Embryonic facial prominence (tissue), 1 donor: ENCODE measurements at regions not wholly inside any gene's neighbourhood (a gene's known extent, or its start where the extent isn't known, plus 50 kb on each side); places are given as distances from the start of the nearest gene placed in this dataset.
"Not testable (repeated sequence)": the region's sequence is repeated elsewhere in the genome, so short reads cannot be mapped to it uniquely, and the experiment has no call there.

ENCODE experiments used
- DNase-seq: peaks from one replicate; pipeline ENCODE4 v3.0.0-alpha.2; 2016; ENCODE audit errors: extremely low spot score

DNA sequence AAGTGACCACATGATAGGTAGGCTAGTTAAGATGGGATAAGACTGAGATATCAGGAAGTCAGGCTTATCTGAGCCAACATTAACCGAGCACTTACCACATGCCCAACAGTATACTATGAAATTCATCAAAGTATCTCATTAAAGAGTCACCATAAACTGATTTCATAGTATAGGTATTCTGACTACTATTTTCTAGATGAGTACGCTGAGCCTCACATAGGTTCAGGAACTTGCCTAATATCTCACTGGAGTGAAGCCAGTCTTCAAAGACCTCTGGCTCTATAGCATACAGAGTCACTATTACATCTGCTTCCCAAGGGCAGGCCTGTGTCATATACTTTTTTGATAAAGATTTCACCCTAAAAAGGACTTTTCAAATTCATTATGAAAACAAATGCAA is 115.6 kb upstream of the NGF start:
- DNase-seq: no peak

GRCh38 chr1:115452600-115453329 is 114.7 kb upstream of the NGF start:
- no peak for DNase-seq

- DNase-seq: no peak
Measured at GRCh38 chr1:115450501-115451040, 112.5 kb upstream of the NGF start.

- DNase-seq: no peak
Measured at GRCh38 chr1:115448282-115449044, 110.4 kb upstream of the NGF start.

DNA sequence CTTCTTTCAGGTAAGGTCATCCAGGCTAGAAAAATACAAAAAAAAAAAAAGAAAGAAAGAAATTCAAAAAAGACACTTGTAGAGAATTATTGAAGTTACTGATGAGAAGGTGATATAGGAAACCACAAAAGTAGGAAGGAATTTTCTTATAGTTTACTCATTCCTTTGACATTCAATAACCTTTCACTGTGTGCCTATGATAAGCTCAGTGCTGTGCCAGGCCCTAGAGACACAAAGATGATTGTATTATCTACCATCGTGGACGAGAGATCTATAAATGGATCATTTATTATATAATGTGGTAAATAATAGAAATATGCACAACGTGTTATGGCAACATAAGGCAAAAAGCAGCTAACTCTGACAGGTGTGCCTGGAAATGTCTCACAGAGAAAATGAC is 109.6 kb upstream of the NGF start:
- DNase-seq: no peak

DNA sequence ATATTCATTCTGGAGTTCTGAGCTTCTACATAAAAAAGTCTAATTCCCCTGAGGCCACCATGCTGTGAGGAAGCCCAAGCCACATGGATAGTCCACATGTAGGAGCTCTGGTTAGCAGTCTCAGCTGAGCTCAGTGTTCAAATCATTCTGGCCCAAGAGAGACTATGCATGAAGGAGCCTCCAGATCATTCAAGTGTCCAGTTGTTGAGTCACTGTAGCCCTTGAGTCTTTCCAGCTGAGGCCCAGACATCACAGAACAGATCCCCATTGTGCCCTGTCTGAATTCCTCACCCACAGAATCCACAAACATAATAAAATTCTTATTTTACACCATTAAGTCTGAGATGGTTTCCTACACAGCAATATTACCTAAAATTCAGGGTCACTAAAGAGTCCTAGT is 107.0 kb upstream of the NGF start:
- no peak for DNase-seq

DNA sequence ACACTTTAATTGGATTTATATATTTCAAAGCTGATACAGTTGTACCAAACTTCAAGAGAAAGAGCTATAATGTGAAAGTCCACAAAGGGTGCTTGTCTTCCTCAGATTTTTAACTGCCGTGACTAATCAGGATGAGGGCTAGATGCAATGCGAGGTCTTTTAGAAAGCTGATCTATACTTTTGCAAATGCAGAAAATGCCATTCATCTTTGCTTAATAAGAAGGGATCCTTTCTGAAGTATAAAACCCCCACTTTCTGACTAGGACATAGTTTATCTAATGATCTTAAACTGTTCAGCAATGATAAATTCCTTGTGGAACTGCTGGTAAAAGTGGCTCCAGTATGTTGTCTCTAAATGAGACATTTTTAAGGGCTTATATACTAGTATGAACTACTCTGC is 102.7 kb upstream of the NGF start:
- DNase-seq: no peak

- not testable (repeated sequence) for DNase-seq
Measured at GRCh38 chr1:115439520-115439919, 101.5 kb upstream of the NGF start.

GRCh38 chr1:115437196-115437595 is 99.1 kb upstream of the NGF start:
- no peak for DNase-seq

DNA sequence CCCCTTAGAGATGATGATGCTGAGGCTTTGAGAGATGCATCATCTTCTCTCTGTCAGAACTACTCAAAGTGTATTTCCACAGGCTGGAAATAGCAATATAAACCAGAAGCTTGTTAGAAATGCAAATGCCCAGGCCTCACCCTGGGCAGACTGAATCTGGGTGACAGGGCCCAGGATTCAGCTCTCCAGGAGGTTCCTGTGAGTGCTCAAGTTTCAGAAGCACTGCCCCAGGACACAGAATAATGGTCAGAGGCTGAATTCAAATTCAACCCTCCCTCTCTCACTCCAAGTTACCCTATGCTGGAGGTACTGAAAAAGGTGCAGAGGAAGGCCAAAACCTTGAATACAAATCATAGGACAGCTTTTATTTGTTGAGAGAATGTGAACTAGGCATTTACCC is 98.5 kb upstream of the NGF start:
- DNase-seq: no peak

GRCh38 chr1:115433483-115433882 is 95.4 kb upstream of the NGF start:
- DNase-seq: no peak

GRCh38 chr1:115432061-115432460 is 94.0 kb upstream of the NGF start:
- DNase-seq: no peak

- no peak for DNase-seq
Measured at GRCh38 chr1:115430441-115431158, 92.6 kb upstream of the NGF start.

GRCh38 chr1:115429884-115430283 is 91.8 kb upstream of the NGF start:
- no peak for DNase-seq

DNA sequence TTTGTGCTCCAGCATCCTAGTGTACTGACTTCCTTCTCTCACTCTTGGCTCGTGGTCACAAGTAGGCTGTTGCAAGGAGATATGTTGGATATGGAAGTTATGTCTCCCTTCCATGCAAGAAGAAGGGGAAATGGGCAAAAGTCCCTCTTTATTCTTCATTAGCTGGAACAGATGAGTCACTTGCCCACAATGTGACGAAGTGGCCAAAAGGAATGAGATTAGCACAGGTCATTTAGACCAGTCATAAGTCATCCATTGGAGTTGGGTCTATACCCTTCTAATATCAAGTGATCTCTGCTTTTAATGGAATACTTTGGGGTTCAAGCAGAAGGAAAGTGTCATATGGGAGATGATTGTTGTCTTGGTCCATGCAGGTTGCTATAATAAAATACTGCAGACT is 91.2 kb upstream of the NGF start:
- no peak for DNase-seq

GRCh38 chr1:115428676-115429075 is 90.6 kb upstream of the NGF start:
- no peak for DNase-seq

GRCh38 chr1:115428256-115428655 is 90.2 kb upstream of the NGF start:
- DNase-seq: no peak

DNA sequence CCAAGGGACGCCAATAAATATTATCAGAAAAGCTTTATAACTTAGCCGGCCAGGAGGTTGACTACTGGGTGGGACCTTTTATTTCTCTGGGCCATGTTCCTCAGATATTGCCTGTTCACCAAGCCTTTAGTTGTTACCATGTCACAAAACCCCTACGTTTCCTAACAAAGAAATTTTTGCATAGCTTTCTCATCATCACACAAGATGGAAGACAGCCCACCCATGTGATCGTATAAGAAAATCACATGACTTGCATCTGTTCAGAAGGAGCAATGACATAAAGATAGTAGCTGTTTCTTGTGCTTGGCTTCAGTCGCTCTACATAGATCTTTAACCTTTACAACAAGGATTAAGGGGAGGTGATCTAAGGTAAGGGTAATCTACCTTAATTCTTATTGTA is 88.9 kb upstream of the NGF start:
- no peak for DNase-seq

DNA sequence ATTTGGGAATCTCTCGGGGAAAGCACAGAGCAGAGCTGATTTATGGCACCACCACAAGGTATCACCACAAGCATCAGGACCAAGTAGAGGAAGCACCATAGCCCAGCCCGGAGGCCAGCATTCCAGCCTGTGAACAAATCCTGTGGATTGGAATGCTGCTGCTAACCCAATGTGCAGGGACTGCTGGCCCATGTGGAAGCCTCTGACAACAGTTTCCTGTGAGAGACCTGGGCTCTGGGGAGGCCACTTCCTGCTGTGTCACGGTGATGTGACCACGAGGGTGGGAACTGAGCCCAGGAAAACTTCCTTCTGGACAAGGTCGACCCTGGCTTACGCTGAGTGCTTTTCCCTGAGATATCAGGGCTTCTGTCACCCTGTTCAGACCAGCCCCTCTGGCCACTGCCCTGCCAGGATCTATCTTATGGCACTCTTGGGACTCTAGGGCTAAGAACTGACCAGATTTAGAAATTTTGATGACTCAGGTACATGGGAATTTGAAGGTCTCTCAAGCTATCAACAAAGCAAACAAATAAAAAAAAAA is 88.3 kb upstream of the NGF start:
- no peak for DNase-seq

GRCh38 chr1:115425442-115425841 is 87.4 kb upstream of the NGF start:
- no peak for DNase-seq

DNA sequence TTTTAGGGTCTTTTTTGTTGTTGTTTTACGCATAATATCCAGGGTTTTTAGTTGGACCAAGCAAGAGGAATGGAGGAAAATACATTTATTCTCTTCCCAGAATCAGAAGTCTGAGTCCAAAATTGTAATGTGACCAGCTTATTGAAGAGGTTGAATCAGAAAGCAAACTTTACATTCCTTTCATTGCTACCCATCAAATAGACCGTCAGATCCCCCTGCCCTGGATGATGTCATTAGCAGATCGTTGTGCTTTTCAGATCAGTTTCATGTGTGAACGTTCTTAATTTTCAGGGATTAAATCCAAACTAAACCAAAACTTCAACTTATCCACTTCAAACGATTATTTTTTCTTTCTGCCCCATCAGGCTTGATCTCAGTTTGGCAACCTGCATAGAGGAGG is 85.7 kb upstream of the NGF start:
- no peak for DNase-seq

DNA sequence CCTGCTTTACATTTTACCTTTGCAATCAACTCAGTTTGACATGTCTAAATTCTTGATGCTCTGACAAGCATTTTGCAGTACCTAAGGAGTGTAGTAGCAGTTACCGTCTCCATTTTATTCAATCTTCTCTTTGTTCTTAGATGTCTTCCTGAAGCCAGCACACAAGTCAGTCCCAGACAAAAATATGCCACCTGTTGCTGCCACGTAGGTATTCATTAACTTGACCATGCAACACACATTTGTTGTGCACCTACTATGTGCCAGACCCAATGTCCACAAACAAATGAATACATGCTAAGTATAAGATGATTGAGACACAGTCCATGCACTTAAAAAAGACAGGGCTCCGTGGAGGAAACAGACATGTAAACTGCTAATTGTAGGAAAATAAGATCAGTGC is 81.5 kb upstream of the NGF start:
- no peak for DNase-seq
